Osteocyte (in vitro differentiated cells): ENCODE measurements at regions not wholly inside any gene's neighbourhood (a gene's known extent, or its start where the extent isn't known, plus 50 kb on each side); places are given as distances from the start of the nearest gene placed in this dataset.
A peak's percentile ranks its signal among the peaks of the same experiment; 100 is the strongest.

ENCODE experiments used
- DNase-seq: peaks from one replicate; pipeline ENCODE4 v3.0.0; 2021; ENCODE audit warnings: mixed read lengths; ENCODE audit not compliant: unreplicated experiment; ENCODE audit errors: extremely low spot score
- H3K27ac Mint-ChIP-seq: one replicate; pipeline ENCODE4 v1.8.0; 2021; ENCODE audit warnings: mild to moderate bottlenecking, mixed read lengths; ENCODE audit not compliant: unreplicated experiment
- H3K27me3 Mint-ChIP-seq: one replicate; pipeline ENCODE4 v1.8.0; 2021; ENCODE audit warnings: mixed read lengths; ENCODE audit not compliant: unreplicated experiment
- H3K36me3 Mint-ChIP-seq: one replicate; pipeline ENCODE4 v1.8.0; 2021; ENCODE audit warnings: mixed read lengths; ENCODE audit not compliant: unreplicated experiment
- H3K4me1 Mint-ChIP-seq: one replicate; pipeline ENCODE4 v1.8.0; 2021; ENCODE audit warnings: mixed read lengths; ENCODE audit not compliant: unreplicated experiment
- H3K4me3 Mint-ChIP-seq: one replicate; pipeline ENCODE4 v1.8.0; 2021; ENCODE audit warnings: mild to moderate bottlenecking, moderate library complexity, mixed read lengths; ENCODE audit not compliant: unreplicated experiment
- H3K9me3 Mint-ChIP-seq: one replicate; pipeline ENCODE4 v1.8.0; 2021; ENCODE audit warnings: mixed read lengths; ENCODE audit not compliant: unreplicated experiment
- TF ChIP-seq, protein P1 (sequence below): fragments of 200-600 bp; sonication (generic); IDR thresholded peaks from 2 replicates; pipeline ENCODE4 v1.5.0; 2021; ENCODE audit warnings: antibody characterized with exemption, mild to moderate bottlenecking, moderate library complexity

- no peaks in the 10 kb centered on the region for H3K4me1 Mint-ChIP-seq
- H3K36me3 Mint-ChIP-seq = no peaks in the 10 kb centered on the region
- no peak for DNase-seq
- H3K9me3 Mint-ChIP-seq = peaks cover 4% of the 10 kb centered on the region
- TF ChIP-seq, protein P1, sequence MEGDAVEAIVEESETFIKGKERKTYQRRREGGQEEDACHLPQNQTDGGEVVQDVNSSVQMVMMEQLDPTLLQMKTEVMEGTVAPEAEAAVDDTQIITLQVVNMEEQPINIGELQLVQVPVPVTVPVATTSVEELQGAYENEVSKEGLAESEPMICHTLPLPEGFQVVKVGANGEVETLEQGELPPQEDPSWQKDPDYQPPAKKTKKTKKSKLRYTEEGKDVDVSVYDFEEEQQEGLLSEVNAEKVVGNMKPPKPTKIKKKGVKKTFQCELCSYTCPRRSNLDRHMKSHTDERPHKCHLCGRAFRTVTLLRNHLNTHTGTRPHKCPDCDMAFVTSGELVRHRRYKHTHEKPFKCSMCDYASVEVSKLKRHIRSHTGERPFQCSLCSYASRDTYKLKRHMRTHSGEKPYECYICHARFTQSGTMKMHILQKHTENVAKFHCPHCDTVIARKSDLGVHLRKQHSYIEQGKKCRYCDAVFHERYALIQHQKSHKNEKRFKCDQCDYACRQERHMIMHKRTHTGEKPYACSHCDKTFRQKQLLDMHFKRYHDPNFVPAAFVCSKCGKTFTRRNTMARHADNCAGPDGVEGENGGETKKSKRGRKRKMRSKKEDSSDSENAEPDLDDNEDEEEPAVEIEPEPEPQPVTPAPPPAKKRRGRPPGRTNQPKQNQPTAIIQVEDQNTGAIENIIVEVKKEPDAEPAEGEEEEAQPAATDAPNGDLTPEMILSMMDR = no peak
- H3K27ac Mint-ChIP-seq = no peak overlapping the region
- H3K27me3 Mint-ChIP-seq = peaks cover 16% of the 10 kb centered on the region
- no peak overlapping the region for H3K4me3 Mint-ChIP-seq
Measured at GRCh38 chr20:23187751-23188150, 101.6 kb upstream of the CD93 start.

DNA sequence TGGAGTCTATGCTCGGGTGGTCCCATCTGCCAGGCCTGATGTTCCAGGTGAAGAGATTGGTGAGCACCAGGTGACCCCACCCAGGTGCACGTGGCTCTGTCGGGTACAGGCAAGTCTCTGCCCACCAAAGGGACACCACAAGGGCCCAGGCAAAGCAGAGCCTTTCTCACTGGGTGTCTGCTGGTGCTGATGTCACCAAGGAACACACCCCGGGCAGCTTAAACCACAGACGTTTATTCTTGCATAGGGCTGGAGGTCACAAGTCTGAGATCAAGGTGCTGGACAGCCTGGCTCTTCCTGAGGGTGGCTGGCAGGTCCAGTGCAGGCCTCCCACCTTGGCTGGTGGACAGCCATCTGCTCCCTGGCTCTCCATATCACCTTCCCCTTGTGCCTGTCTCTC is 100.7 kb upstream of the CD93 start:
- TF ChIP-seq, protein P1 = no peak
- Mint-ChIP-seq H3K4me1 (no peaks in the 10 kb centered on the region), H3K27ac (no peak overlapping the region), H3K36me3 (no peaks in the 10 kb centered on the region), H3K27me3 (peaks cover 11% of the 10 kb centered on the region), H3K4me3 (no peak overlapping the region), H3K9me3 (peaks cover 6% of the 10 kb centered on the region)
- DNase-seq = no peak

DNA sequence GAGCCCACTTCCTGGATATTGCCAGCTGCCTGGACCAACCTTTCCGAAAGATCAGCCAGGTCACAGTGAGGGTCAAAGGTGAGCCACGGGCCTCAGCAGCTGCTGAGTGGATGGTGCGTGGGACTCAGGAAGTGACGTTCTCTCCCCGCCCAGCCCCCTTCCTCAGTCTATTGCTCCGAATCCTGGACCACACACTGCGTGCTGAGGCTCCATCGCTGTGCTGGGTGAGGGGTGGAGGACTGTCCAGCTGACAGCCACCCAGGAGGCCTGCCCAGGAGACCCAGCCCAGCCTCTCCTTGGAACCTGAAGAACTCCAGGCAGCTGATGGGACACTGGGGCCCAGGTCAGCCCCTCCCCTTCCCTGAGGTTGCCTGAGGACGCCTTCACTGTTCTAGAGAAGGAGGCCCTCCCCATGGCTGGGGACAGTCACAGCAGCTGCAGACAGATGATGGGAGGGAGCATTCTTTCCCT is 94.4 kb upstream of the CD93 start:
- no peak for DNase-seq
- H3K9me3 Mint-ChIP-seq = peaks cover 6% of the 10 kb centered on the region
- H3K27ac Mint-ChIP-seq = peak overlapping the region; percentile 36

DNA sequence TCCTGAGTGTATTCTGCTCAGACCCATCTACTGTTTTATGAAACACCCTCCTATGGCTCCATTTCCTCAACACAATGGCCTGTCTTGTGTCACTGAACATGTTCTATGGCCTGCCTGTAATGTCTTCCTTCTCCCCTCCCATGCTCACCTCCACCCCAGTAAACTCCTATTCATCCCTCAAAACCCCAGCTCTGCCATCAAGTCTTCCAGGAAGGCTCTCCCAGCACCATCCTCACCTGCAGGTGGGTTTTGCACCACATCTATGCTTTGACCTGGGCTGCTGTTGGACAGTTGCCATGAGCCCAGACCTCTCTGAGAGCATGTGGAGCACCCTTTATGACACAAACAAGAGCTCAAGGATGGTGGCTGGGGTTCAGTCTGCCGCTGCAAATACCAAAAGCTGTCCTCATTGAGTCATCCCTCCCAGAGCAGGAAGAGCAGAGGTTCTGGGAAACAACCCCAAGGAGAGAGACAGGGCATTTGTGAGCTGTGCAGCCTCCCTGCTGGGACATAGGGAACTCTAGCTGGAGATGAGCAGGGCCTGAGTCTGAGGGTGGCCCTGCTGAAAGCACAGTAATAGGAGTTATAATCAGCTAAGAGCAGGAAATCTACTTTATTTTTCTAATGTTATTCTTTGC is 93.8 kb upstream of the CD93 start:
- no peak overlapping the region for H3K4me3 Mint-ChIP-seq
- H3K4me1 Mint-ChIP-seq = peaks cover 11% of the 10 kb centered on the region
- H3K27me3 Mint-ChIP-seq = peaks cover 23% of the 10 kb centered on the region
- TF ChIP-seq, protein P1 = no peak
- no peak for DNase-seq
- no peak overlapping the region for H3K27ac Mint-ChIP-seq
- H3K9me3 Mint-ChIP-seq = peaks cover 6% of the 10 kb centered on the region
- H3K36me3 Mint-ChIP-seq = no peaks in the 10 kb centered on the region

More for the DNA sequence above, 94.4 kb upstream of the CD93 start:
- peaks cover 11% of the 10 kb centered on the region for H3K4me1 Mint-ChIP-seq
- no peak overlapping the region for H3K4me3 Mint-ChIP-seq
- H3K27me3 Mint-ChIP-seq = peaks cover 17% of the 10 kb centered on the region
- no peaks in the 10 kb centered on the region for H3K36me3 Mint-ChIP-seq
- TF ChIP-seq, protein P1 = no peak

DNA sequence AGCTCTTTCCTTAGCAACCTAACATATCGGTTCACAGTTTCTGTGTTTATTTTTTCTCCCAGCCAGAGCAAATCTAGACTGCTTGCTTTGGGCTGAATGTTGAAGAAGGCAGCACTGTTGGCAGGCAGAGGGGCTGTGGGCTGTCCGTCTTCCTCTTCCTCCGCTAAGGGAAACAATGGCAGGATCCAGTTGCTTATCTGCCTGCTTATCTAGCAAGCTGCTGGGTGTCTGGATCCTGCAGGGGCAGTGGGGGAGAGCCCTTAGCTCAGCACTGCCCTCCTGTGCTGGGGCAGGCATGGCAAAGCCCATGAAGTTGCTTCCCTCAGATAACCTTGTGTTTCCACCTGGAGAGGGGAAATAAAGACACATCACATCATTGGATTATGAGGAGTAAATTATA is 92.7 kb upstream of the CD93 start:
- TF ChIP-seq, protein P1 = no peak
- no peak for DNase-seq
- Mint-ChIP-seq H3K4me1 (peaks cover 11% of the 10 kb centered on the region), H3K27ac (no peak overlapping the region), H3K36me3 (no peaks in the 10 kb centered on the region), H3K9me3 (peaks cover 6% of the 10 kb centered on the region), H3K27me3 (peaks cover 34% of the 10 kb centered on the region), H3K4me3 (no peak overlapping the region)
